ENCODE measurements at regions not wholly inside any gene's neighbourhood (a gene's known extent, or its start where the extent isn't known, plus 50 kb on each side); places are given as distances from the start of the nearest gene placed in this dataset.

GRCh38 chr6:10268611-10269310 is 146.1 kb downstream of the TFAP2A start:
- ChIA-PET POLR2A (ENCODE audit: low non-redundant PET) (no interaction called here), CTCF (no interaction called here)
- H3K27me3 ChIP-seq (replicated peaks; ENCODE audit: insufficient read depth, low read depth, low read length, poor library complexity), result no peaks in the 10 kb centered on the region
- no peaks in the 10 kb centered on the region for H3K9me3 ChIP-seq (ENCODE audit: low read depth, low read length, poor library complexity, severe bottlenecking)
- DNase-seq (ENCODE audit: low spot score), result no peak
- TF ChIP-seq EZH2 (IDR thresholded peaks at IDR 0.05; ENCODE audit: borderline replicate concordance, low read depth, low read length, poor library complexity, severe bottlenecking), result no peak
- TF ChIP-seq, protein P1, sequence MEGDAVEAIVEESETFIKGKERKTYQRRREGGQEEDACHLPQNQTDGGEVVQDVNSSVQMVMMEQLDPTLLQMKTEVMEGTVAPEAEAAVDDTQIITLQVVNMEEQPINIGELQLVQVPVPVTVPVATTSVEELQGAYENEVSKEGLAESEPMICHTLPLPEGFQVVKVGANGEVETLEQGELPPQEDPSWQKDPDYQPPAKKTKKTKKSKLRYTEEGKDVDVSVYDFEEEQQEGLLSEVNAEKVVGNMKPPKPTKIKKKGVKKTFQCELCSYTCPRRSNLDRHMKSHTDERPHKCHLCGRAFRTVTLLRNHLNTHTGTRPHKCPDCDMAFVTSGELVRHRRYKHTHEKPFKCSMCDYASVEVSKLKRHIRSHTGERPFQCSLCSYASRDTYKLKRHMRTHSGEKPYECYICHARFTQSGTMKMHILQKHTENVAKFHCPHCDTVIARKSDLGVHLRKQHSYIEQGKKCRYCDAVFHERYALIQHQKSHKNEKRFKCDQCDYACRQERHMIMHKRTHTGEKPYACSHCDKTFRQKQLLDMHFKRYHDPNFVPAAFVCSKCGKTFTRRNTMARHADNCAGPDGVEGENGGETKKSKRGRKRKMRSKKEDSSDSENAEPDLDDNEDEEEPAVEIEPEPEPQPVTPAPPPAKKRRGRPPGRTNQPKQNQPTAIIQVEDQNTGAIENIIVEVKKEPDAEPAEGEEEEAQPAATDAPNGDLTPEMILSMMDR (conservative IDR thresholded peaks at IDR 0.05; ENCODE audit: low read depth, low read length), result no peak
- H3K4me3 ChIP-seq (ENCODE audit: low read depth, low read length, poor library complexity, severe bottlenecking), result no peak overlapping the region
- intact Hi-C loops (cut with micrococcal nuclease; ENCODE audit: unreplicated experiment), result no loop called here
- no peaks in the 10 kb centered on the region for H3K4me1 ChIP-seq (ENCODE audit: insufficient read depth, low read length, poor library complexity, severe bottlenecking)
- H3K36me3 ChIP-seq (ENCODE audit: insufficient read depth, low read length, poor library complexity, severe bottlenecking), result no peaks in the 10 kb centered on the region
- BruUV-seq (replicated peaks), result no TSS peak
- no peak overlapping the region for H3K27ac ChIP-seq (ENCODE audit: low read depth, low read length, poor library complexity, severe bottlenecking)

GRCh38 chr6:10268111-10268510 is 146.8 kb downstream of the TFAP2A start:
- H3K27ac ChIP-seq (ENCODE audit: low read depth, low read length, poor library complexity, severe bottlenecking), result no peak overlapping the region
- H3K4me3 ChIP-seq (ENCODE audit: low read depth, low read length, poor library complexity, severe bottlenecking), result no peak overlapping the region
- no peaks in the 10 kb centered on the region for H3K27me3 ChIP-seq (replicated peaks; ENCODE audit: insufficient read depth, low read depth, low read length, poor library complexity)
- H3K4me1 ChIP-seq (ENCODE audit: insufficient read depth, low read length, poor library complexity, severe bottlenecking), result no peaks in the 10 kb centered on the region
- TF ChIP-seq, protein P1 (conservative IDR thresholded peaks at IDR 0.05; ENCODE audit: low read depth, low read length), result no peak
- TF ChIP-seq EZH2 (IDR thresholded peaks at IDR 0.05; ENCODE audit: borderline replicate concordance, low read depth, low read length, poor library complexity, severe bottlenecking), result no peak
- ChIA-PET POLR2A (ENCODE audit: low non-redundant PET) (no interaction called here), CTCF (no interaction called here)
- intact Hi-C loops (cut with micrococcal nuclease; ENCODE audit: unreplicated experiment), result no loop called here
- no TSS peak for BruUV-seq (replicated peaks)
- DNase-seq (ENCODE audit: low spot score), result no peak
- H3K36me3 ChIP-seq (ENCODE audit: insufficient read depth, low read length, poor library complexity, severe bottlenecking), result no peaks in the 10 kb centered on the region
- no peaks in the 10 kb centered on the region for H3K9me3 ChIP-seq (ENCODE audit: low read depth, low read length, poor library complexity, severe bottlenecking)

GRCh38 chr6:10266462-10266861 is 148.4 kb downstream of the TFAP2A start:
- Histone ChIP-seq H3K36me3 (ENCODE audit: insufficient read depth, low read length, poor library complexity, severe bottlenecking) (no peaks in the 10 kb centered on the region), H3K9me3 (ENCODE audit: low read depth, low read length, poor library complexity, severe bottlenecking) (no peaks in the 10 kb centered on the region), H3K27ac (ENCODE audit: low read depth, low read length, poor library complexity, severe bottlenecking) (no peak overlapping the region), H3K4me1 (ENCODE audit: insufficient read depth, low read length, poor library complexity, severe bottlenecking) (no peaks in the 10 kb centered on the region), H3K4me3 (ENCODE audit: low read depth, low read length, poor library complexity, severe bottlenecking) (no peak overlapping the region), H3K27me3 (replicated peaks; ENCODE audit: insufficient read depth, low read depth, low read length, poor library complexity) (no peaks in the 10 kb centered on the region)
- no peak for DNase-seq (ENCODE audit: low spot score)
- ChIA-PET POLR2A (ENCODE audit: low non-redundant PET) (no interaction called here), CTCF (no interaction called here)
- intact Hi-C loops (cut with micrococcal nuclease; ENCODE audit: unreplicated experiment), result no loop called here
- TF ChIP-seq EZH2 (IDR thresholded peaks at IDR 0.05; ENCODE audit: borderline replicate concordance, low read depth, low read length, poor library complexity, severe bottlenecking), result no peak
- TF ChIP-seq, protein P1 (conservative IDR thresholded peaks at IDR 0.05; ENCODE audit: low read depth, low read length), result no peak
- BruUV-seq (replicated peaks), result no TSS peak

Measured in A673 (cell line).